ENCODE measurements at regions not wholly inside any gene's neighbourhood (a gene's known extent, or its start where the extent isn't known, plus 50 kb on each side); places are given as distances from the start of the nearest gene placed in this dataset.
"Not testable (repeated sequence)": the region's sequence is repeated elsewhere in the genome, so short reads cannot be mapped to it uniquely, and the experiment has no call there.

- intact Hi-C loops (cut with DNase I); DNase-seq (ENCODE audit: low spot score): not testable (repeated sequence)
These were observed 1825.8 kb upstream of the MIR17HG start for GRCh38 chr13:89521672-89522071.

- peak; percentile 62 for DNase-seq (ENCODE audit: low spot score)
- intact Hi-C loops (cut with DNase I) = no loop called here
These were observed 1806.1 kb upstream of the MIR17HG start for GRCh38 chr13:89541091-89542030.

- intact Hi-C loops (cut with DNase I) = no loop called here
These were observed 1796.5 kb upstream of the MIR17HG start for GRCh38 chr13:89550938-89551337.

GRCh38 chr13:89554801-89555200 is 1792.7 kb upstream of the MIR17HG start:
- intact Hi-C loops (cut with DNase I) = no loop called here
- no peak for DNase-seq (ENCODE audit: low spot score)

More at GRCh38 chr13:89550938-89551337, 1796.5 kb upstream of the MIR17HG start:
- DNase-seq (ENCODE audit: low spot score) = no peak

GRCh38 chr13:89565476-89566100 is 1781.9 kb upstream of the MIR17HG start:
- no peak for DNase-seq (ENCODE audit: low spot score)
- intact Hi-C loops (cut with DNase I) = no loop called here

GRCh38 chr13:89567025-89567424 is 1780.5 kb upstream of the MIR17HG start:
- intact Hi-C loops (cut with DNase I) = no loop called here
- DNase-seq (ENCODE audit: low spot score) = no peak

GRCh38 chr13:89568276-89568675 is 1779.2 kb upstream of the MIR17HG start:
- intact Hi-C loops (cut with DNase I) = no loop called here
- DNase-seq (ENCODE audit: low spot score) = no peak

- intact Hi-C loops (cut with DNase I) = no loop called here
- DNase-seq (ENCODE audit: low spot score) = no peak
These were observed 1778.7 kb upstream of the MIR17HG start for GRCh38 chr13:89568746-89569145.

GRCh38 chr13:89571676-89572075 is 1775.8 kb upstream of the MIR17HG start:
- no peak for DNase-seq (ENCODE audit: low spot score)
- intact Hi-C loops (cut with DNase I) = no loop called here

GRCh38 chr13:89574077-89574476 is 1773.4 kb upstream of the MIR17HG start:
- DNase-seq (ENCODE audit: low spot score) = no peak
- intact Hi-C loops (cut with DNase I) = no loop called here

- intact Hi-C loops (cut with DNase I) = no loop called here
- no peak for DNase-seq (ENCODE audit: low spot score)
These were observed 1770.2 kb upstream of the MIR17HG start for GRCh38 chr13:89577301-89577700.

GRCh38 chr13:89584058-89584620 is 1763.3 kb upstream of the MIR17HG start:
- intact Hi-C loops (cut with DNase I) = no loop called here
- DNase-seq (ENCODE audit: low spot score) = no peak

GRCh38 chr13:89602655-89603054 is 1744.8 kb upstream of the MIR17HG start:
- DNase-seq (ENCODE audit: low spot score) = no peak
- intact Hi-C loops (cut with DNase I) = no loop called here

GRCh38 chr13:89603187-89603586 is 1744.3 kb upstream of the MIR17HG start:
- no peak for DNase-seq (ENCODE audit: low spot score)
- intact Hi-C loops (cut with DNase I) = no loop called here

- intact Hi-C loops (cut with DNase I) = no loop called here
- DNase-seq (ENCODE audit: low spot score) = no peak
These were observed 1738.2 kb upstream of the MIR17HG start for GRCh38 chr13:89609318-89609717.

- intact Hi-C loops (cut with DNase I) = no loop called here
- no peak for DNase-seq (ENCODE audit: low spot score)
These were observed 1737.2 kb upstream of the MIR17HG start for GRCh38 chr13:89610331-89610730.

- intact Hi-C loops (cut with DNase I) = no loop called here
- no peak for DNase-seq (ENCODE audit: low spot score)
These were observed 1736.6 kb upstream of the MIR17HG start for GRCh38 chr13:89610881-89611280.

GRCh38 chr13:89627996-89628395 is 1719.5 kb upstream of the MIR17HG start:
- intact Hi-C loops (cut with DNase I) = no loop called here

GRCh38 chr13:89628567-89628966 is 1718.9 kb upstream of the MIR17HG start:
- intact Hi-C loops (cut with DNase I) = no loop called here
- no peak for DNase-seq (ENCODE audit: low spot score)

More at GRCh38 chr13:89627996-89628395, 1719.5 kb upstream of the MIR17HG start:
- DNase-seq (ENCODE audit: low spot score) = no peak

- intact Hi-C loops (cut with DNase I) = no loop called here
- no peak for DNase-seq (ENCODE audit: low spot score)
These were observed 1697.3 kb upstream of the MIR17HG start for GRCh38 chr13:89650226-89650625.

Data from posterior vena cava (tissue), 2 donors.